SK-N-SH (cell line): ENCODE measurements at regions not wholly inside any gene's neighbourhood (a gene's known extent, or its start where the extent isn't known, plus 50 kb on each side); places are given as distances from the start of the nearest gene placed in this dataset.

ENCODE experiments used
- CTCF ChIA-PET: fragments of 300-600, 350-600 bp; formaldehyde crosslinking; extraction: SDS; loops from one replicate; lab custom pipeline; 2021; lab: Yijun Ruan, JAX
- POLR2A ChIA-PET: fragments of 350-600 bp; sonication (Branson Sonifier 250); formaldehyde crosslinking; extraction: SDS; loops from one replicate; lab custom pipeline; 2020; ENCODE audit warnings: antibody characterized with exemption, inconsistent platforms; lab: Yijun Ruan, JAX
- DNase-seq: peaks from one replicate; pipeline ENCODE4 v3.0.0; 2012
- H2AFZ ChIP-seq: fragments of 200-600 bp; sonication (generic); 2 replicates; pipeline ENCODE4 v1.8.1; 2016; ENCODE audit warnings: antibody characterized with exemption, mild to moderate bottlenecking, low read depth
- H3F3A ChIP-seq: fragments of 200-600 bp; sonication (generic); replicated peaks from 2 replicates; pipeline ENCODE3; 2016; ENCODE audit warnings: antibody characterized with exemption, mild to moderate bottlenecking; ENCODE audit not compliant: insufficient read depth
- H3K27ac ChIP-seq, 2 experiments: fragments of 200-500 bp in 1 of 2; fragments of 200-600 bp in 1 of 2; sonication (Bioruptor generic) in 1 of 2; sonication (generic), shearing (Covaris generic) in 1 of 2; 2 replicates each; pipeline versions ENCODE4 v1.5.1 to v1.6.1; 2014 to 2016; ENCODE audit warnings: low read depth in 2 of 2, inconsistent platforms in 1 of 2, low read length in 1 of 2, mild to moderate bottlenecking in 1 of 2, mixed read lengths in 1 of 2
- H3K27me3 ChIP-seq: fragments of 200-600 bp; sonication (generic), shearing (Covaris generic); 2 replicates; pipeline ENCODE4 v1.6.1; 2016; ENCODE audit warnings: mixed run types; ENCODE audit not compliant: insufficient read depth
- H3K36me3 ChIP-seq, 2 experiments: fragments of 200-500 bp in 1 of 2; fragments of 200-600 bp in 1 of 2; sonication (Bioruptor generic) in 1 of 2; sonication (generic) in 1 of 2; replicated peaks in 1 of 2; 2 replicates each; pipeline versions ENCODE3 to v1.5.1; 2014 to 2016; ENCODE audit warnings: low read length in 1 of 2, mild to moderate bottlenecking in 1 of 2; ENCODE audit not compliant: insufficient read depth in 2 of 2, control insufficient read depth in 1 of 2
- H3K4me1 ChIP-seq, 2 experiments: fragments of 200-500 bp in 1 of 2; fragments of 200-600 bp in 1 of 2; sonication (Bioruptor generic) in 1 of 2; sonication (generic), shearing (Covaris generic) in 1 of 2; 2 replicates each; pipeline versions ENCODE4 v1.5.1 to v1.6.1; 2014 to 2016; ENCODE audit warnings: low read depth in 1 of 2, low read length in 1 of 2, mixed run types in 1 of 2; ENCODE audit not compliant: insufficient read depth in 2 of 2, control insufficient read depth in 1 of 2
- H3K4me2 ChIP-seq: fragments of 200-600 bp; sonication (generic), shearing (Covaris generic); 2 replicates; pipeline ENCODE4 v1.6.1; 2017; ENCODE audit warnings: mixed run types
- H3K4me3 ChIP-seq, 2 experiments: fragments of 200-500 bp in 1 of 2; fragments of 200-600 bp in 1 of 2; sonication (Bioruptor generic) in 1 of 2; sonication (generic), shearing (Covaris generic) in 1 of 2; 2 replicates each; pipeline versions ENCODE4 v1.5.1 to v1.8.1; 2014 to 2016; ENCODE audit warnings: low read depth in 2 of 2, inconsistent platforms in 1 of 2, low read length in 1 of 2, mild to moderate bottlenecking in 1 of 2, mixed read lengths in 1 of 2, moderate library complexity in 1 of 2
- H3K79me2 ChIP-seq: fragments of 200-600 bp; sonication (generic); 2 replicates; pipeline ENCODE4 v1.8.1; 2017; ENCODE audit warnings: mild to moderate bottlenecking; ENCODE audit not compliant: insufficient read depth
- H3K9ac ChIP-seq: fragments of 200-600 bp; sonication (generic); 2 replicates; pipeline ENCODE4 v1.6.1; 2017; ENCODE audit warnings: mixed run types
- H3K9me2 ChIP-seq: fragments of 200-600 bp; sonication (generic); 2 replicates; pipeline ENCODE4 v1.6.1; 2017; ENCODE audit warnings: mixed run types
- H3K9me3 ChIP-seq: fragments of 200-600 bp; sonication (generic); 2 replicates; pipeline ENCODE4 v1.6.1; 2017; ENCODE audit warnings: mixed run types, mild to moderate bottlenecking, moderate library complexity
- H4K20me1 ChIP-seq: fragments of 200-600 bp; sonication (generic); 2 replicates; pipeline ENCODE4 v1.6.1; 2017; ENCODE audit warnings: mild to moderate bottlenecking, mixed run types; ENCODE audit not compliant: insufficient read depth
- GABPA ChIP-seq: IDR thresholded peaks from 2 replicates; pipeline ENCODE4 v1.4.0; 2012; ENCODE audit warnings: low read depth, mild to moderate bottlenecking
- GATA2 ChIP-seq: sonication (generic); formaldehyde crosslinking; IDR thresholded peaks from 2 replicates; pipeline ENCODE4 v1.5.0; 2020; ENCODE audit warnings: mild to moderate bottlenecking, missing genetic modification reagents
- JUND ChIP-seq: IDR thresholded peaks from 2 replicates; pipeline ENCODE4 v1.4.0; 2012
- MEF2A ChIP-seq: IDR thresholded peaks from 2 replicates; pipeline ENCODE4 v1.4.0; 2012; ENCODE audit warnings: low read depth, borderline replicate concordance
- RFX5 ChIP-seq: IDR thresholded peaks from 2 replicates; pipeline ENCODE4 v1.6.1; 2012; ENCODE audit warnings: mild to moderate bottlenecking, improper control_type of control experiment, low read length
- RXRA ChIP-seq: IDR thresholded peaks from 2 replicates; pipeline ENCODE4 v1.4.0; 2012; ENCODE audit warnings: low read depth, mild to moderate bottlenecking, borderline replicate concordance
- SMC3 ChIP-seq: IDR thresholded peaks from 2 replicates; pipeline ENCODE4 v1.6.1; 2012; ENCODE audit warnings: low read depth, low read length, improper control_type of control experiment
- TAF1 ChIP-seq: IDR thresholded peaks from 2 replicates; pipeline ENCODE4 v1.6.1; 2012; ENCODE audit warnings: low read depth, mild to moderate bottlenecking, low read length, moderate library complexity, borderline replicate concordance
- TCF12 ChIP-seq: IDR thresholded peaks from 2 replicates; pipeline ENCODE4 v1.4.0; 2012
- WGBS: methylation state at CpG from one replicate; pipeline ENCODE4 v1.1.6; 2017; ENCODE audit warnings: low lambda C conversion rate; 5-methylcytosine and 5-hydroxymethylcytosine counted together
- TF ChIP-seq, protein P1 (sequence below): fragments of 150-350 bp; IDR thresholded peaks from 2 replicates; pipeline ENCODE4 v1.6.1; 2017; ENCODE audit warnings: antibody characterized with exemption, low read length, low read depth, borderline replicate concordance
- TF ChIP-seq, protein P2 (sequence below): IDR thresholded peaks from 2 replicates; pipeline ENCODE4 v1.4.0; 2012; ENCODE audit warnings: low read depth, borderline replicate concordance
- TF ChIP-seq, protein P3 (sequence below): fragments of 200-600 bp; sonication (generic); IDR thresholded peaks from 2 replicates; pipeline ENCODE4 v1.6.1; 2017; ENCODE audit warnings: antibody characterized with exemption, mild to moderate bottlenecking, moderate library complexity
- TF ChIP-seq, protein P4 (sequence below): IDR thresholded peaks from 2 replicates; pipeline ENCODE4 v1.4.0; 2012; ENCODE audit warnings: low read depth, borderline replicate concordance
- TF ChIP-seq, protein P5 (sequence below): IDR thresholded peaks from 2 replicates; pipeline ENCODE4 v1.4.0; 2012; ENCODE audit warnings: low read depth
- TF ChIP-seq, protein P6 (sequence below): IDR thresholded peaks from 2 replicates; pipeline ENCODE4 v1.6.1; 2012; ENCODE audit warnings: mild to moderate bottlenecking, low read depth, low read length, moderate library complexity

DNA sequence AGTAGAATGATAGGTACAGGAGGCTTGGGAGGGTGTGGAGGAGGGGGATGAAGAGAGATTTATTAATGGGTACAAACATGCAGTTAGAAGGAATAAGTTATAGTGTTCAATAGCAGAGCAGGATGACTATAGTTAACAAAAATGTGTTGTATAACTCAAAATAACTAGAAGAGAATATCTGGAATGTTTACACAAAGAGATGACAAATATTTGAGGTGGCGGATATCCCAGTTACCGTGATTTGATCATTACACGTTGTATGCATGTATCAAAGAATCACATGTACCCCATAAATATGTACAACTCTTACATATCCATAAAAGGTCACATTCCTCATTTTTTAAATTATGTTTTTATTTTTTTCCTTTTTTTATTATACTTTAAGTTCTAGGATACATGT lies 456.6 kb downstream of the MAGEB5 start:
- no peaks in the 10 kb centered on the region for H3K36me3 ChIP-seq
- H3K9ac ChIP-seq, result no peak overlapping the region
- H3K9me2 ChIP-seq, result no peaks in the 10 kb centered on the region
- H3K27ac ChIP-seq, result no peak overlapping the region
- WGBS, result 34% methylated on average over 3 of the region's 3 CpGs
- DNase-seq, result no peak
- no peak overlapping the region for H2AFZ ChIP-seq
- H3K79me2 ChIP-seq, result no peaks in the 10 kb centered on the region
- no peak overlapping the region for H3K4me3 ChIP-seq
- TF ChIP-seq, protein P1, sequence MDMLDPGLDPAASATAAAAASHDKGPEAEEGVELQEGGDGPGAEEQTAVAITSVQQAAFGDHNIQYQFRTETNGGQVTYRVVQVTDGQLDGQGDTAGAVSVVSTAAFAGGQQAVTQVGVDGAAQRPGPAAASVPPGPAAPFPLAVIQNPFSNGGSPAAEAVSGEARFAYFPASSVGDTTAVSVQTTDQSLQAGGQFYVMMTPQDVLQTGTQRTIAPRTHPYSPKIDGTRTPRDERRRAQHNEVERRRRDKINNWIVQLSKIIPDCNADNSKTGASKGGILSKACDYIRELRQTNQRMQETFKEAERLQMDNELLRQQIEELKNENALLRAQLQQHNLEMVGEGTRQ, result no peak
- TF ChIP-seq, protein P2, sequence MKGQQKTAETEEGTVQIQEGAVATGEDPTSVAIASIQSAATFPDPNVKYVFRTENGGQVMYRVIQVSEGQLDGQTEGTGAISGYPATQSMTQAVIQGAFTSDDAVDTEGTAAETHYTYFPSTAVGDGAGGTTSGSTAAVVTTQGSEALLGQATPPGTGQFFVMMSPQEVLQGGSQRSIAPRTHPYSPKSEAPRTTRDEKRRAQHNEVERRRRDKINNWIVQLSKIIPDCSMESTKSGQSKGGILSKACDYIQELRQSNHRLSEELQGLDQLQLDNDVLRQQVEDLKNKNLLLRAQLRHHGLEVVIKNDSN, result no peak
- TF ChIP-seq TCF12 (no peak), GABPA (no peak), MEF2A (no peak), RFX5 (no peak), RXRA (no peak), JUND (no peak), SMC3 (no peak), GATA2 (CRISPR knock-in tag) (no peak)
- TF ChIP-seq, protein P3, sequence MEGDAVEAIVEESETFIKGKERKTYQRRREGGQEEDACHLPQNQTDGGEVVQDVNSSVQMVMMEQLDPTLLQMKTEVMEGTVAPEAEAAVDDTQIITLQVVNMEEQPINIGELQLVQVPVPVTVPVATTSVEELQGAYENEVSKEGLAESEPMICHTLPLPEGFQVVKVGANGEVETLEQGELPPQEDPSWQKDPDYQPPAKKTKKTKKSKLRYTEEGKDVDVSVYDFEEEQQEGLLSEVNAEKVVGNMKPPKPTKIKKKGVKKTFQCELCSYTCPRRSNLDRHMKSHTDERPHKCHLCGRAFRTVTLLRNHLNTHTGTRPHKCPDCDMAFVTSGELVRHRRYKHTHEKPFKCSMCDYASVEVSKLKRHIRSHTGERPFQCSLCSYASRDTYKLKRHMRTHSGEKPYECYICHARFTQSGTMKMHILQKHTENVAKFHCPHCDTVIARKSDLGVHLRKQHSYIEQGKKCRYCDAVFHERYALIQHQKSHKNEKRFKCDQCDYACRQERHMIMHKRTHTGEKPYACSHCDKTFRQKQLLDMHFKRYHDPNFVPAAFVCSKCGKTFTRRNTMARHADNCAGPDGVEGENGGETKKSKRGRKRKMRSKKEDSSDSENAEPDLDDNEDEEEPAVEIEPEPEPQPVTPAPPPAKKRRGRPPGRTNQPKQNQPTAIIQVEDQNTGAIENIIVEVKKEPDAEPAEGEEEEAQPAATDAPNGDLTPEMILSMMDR, result no peak
- TF ChIP-seq, protein P4, sequence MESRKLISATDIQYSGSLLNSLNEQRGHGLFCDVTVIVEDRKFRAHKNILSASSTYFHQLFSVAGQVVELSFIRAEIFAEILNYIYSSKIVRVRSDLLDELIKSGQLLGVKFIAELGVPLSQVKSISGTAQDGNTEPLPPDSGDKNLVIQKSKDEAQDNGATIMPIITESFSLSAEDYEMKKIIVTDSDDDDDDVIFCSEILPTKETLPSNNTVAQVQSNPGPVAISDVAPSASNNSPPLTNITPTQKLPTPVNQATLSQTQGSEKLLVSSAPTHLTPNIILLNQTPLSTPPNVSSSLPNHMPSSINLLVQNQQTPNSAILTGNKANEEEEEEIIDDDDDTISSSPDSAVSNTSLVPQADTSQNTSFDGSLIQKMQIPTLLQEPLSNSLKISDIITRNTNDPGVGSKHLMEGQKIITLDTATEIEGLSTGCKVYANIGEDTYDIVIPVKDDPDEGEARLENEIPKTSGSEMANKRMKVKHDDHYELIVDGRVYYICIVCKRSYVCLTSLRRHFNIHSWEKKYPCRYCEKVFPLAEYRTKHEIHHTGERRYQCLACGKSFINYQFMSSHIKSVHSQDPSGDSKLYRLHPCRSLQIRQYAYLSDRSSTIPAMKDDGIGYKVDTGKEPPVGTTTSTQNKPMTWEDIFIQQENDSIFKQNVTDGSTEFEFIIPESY, result no peak
- TF ChIP-seq, protein P5, sequence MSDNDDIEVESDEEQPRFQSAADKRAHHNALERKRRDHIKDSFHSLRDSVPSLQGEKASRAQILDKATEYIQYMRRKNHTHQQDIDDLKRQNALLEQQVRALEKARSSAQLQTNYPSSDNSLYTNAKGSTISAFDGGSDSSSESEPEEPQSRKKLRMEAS, result no peak
- no peaks in the 10 kb centered on the region for H3F3A ChIP-seq
- no peaks in the 10 kb centered on the region for H4K20me1 ChIP-seq
- H3K4me2 ChIP-seq, result no peak overlapping the region
- no peaks in the 10 kb centered on the region for H3K4me1 ChIP-seq
- POLR2A ChIA-PET, result no interaction called here
- CTCF ChIA-PET, result interaction anchor here (1.2 kb wide), 1 partner anchor 24 kb away, joined by 4 read pairs; no protein-coding TSS in a partner anchor
- H3K27me3 ChIP-seq, result no peaks in the 10 kb centered on the region
- no peaks in the 10 kb centered on the region for H3K9me3 ChIP-seq

DNA sequence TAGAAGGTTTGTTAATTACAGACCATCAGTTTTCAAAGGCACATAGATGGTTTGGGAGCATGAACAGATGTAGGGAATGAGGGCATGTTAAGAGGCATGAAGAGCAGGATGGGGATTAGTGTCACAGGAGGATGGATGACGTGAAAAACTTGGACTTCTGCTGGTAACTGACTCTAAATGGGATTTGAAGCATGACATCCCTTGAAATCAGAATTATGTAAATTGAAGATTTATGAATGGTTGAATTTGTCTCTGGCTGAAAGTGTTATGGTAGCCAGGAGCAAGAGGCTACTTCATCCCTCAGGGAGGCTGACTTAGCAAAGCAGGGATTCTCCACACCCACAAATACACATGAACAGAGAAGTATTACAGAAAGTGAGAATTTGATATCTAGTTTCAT lies 454.6 kb downstream of the MAGEB5 start:
- Histone ChIP-seq H3K9me3 (no peaks in the 10 kb centered on the region), H2AFZ (no peak overlapping the region), H3K9ac (no peak overlapping the region), H4K20me1 (no peaks in the 10 kb centered on the region), H3K9me2 (no peaks in the 10 kb centered on the region), H3F3A (no peaks in the 10 kb centered on the region), H3K79me2 (no peaks in the 10 kb centered on the region), H3K36me3 (no peaks in the 10 kb centered on the region), H3K27me3 (no peaks in the 10 kb centered on the region), H3K27ac (no peak overlapping the region), H3K4me3 (no peak overlapping the region), H3K4me2 (no peak overlapping the region), H3K4me1 (no peaks in the 10 kb centered on the region)
- WGBS, result 5% methylated on average over 1 of the region's 1 CpG
- no peak for DNase-seq
- CTCF ChIA-PET, result no interaction called here
- POLR2A ChIA-PET, result no interaction called here
- TF ChIP-seq, protein P4, result no peak
- TF ChIP-seq SMC3 (no peak), TAF1 (no peak), TCF12 (no peak)
- TF ChIP-seq, protein P6, sequence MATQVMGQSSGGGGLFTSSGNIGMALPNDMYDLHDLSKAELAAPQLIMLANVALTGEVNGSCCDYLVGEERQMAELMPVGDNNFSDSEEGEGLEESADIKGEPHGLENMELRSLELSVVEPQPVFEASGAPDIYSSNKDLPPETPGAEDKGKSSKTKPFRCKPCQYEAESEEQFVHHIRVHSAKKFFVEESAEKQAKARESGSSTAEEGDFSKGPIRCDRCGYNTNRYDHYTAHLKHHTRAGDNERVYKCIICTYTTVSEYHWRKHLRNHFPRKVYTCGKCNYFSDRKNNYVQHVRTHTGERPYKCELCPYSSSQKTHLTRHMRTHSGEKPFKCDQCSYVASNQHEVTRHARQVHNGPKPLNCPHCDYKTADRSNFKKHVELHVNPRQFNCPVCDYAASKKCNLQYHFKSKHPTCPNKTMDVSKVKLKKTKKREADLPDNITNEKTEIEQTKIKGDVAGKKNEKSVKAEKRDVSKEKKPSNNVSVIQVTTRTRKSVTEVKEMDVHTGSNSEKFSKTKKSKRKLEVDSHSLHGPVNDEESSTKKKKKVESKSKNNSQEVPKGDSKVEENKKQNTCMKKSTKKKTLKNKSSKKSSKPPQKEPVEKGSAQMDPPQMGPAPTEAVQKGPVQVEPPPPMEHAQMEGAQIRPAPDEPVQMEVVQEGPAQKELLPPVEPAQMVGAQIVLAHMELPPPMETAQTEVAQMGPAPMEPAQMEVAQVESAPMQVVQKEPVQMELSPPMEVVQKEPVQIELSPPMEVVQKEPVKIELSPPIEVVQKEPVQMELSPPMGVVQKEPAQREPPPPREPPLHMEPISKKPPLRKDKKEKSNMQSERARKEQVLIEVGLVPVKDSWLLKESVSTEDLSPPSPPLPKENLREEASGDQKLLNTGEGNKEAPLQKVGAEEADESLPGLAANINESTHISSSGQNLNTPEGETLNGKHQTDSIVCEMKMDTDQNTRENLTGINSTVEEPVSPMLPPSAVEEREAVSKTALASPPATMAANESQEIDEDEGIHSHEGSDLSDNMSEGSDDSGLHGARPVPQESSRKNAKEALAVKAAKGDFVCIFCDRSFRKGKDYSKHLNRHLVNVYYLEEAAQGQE, result no peak
- TF ChIP-seq, protein P2, result no peak
